A204.1 (cell line): ENCODE measurements at regions not wholly inside any gene's neighbourhood (a gene's known extent, or its start where the extent isn't known, plus 50 kb on each side); places are given as distances from the start of the nearest gene placed in this dataset.
"Not testable (repeated sequence)": the region's sequence is repeated elsewhere in the genome, so short reads cannot be mapped to it uniquely, and the experiment has no call there.

Experiments used
- FAIRE-seq: peaks from 2 replicates; lab custom pipeline; 2012; peaks lifted over from hg19 to GRCh38; lab: Jason Lieb, UNC

- not testable (repeated sequence) for FAIRE-seq
Observed at GRCh38 chr1:190019151-190019550, 458.5 kb downstream of the BRINP3 start.

- no peak for FAIRE-seq
Observed at GRCh38 chr1:190019717-190020116, 457.9 kb downstream of the BRINP3 start.

- FAIRE-seq, result no peak
Observed at GRCh38 chr1:190022709-190023108, 455.0 kb downstream of the BRINP3 start.

- FAIRE-seq, result no peak
Observed at GRCh38 chr1:190029441-190029840, 448.2 kb downstream of the BRINP3 start.

- no peak for FAIRE-seq
Observed at GRCh38 chr1:190043655-190044054, 434.0 kb downstream of the BRINP3 start.

- FAIRE-seq, result no peak
Observed at GRCh38 chr1:190046231-190046630, 431.4 kb downstream of the BRINP3 start.
